BJ (cell line): ENCODE measurements at regions not wholly inside any gene's neighbourhood (a gene's known extent, or its start where the extent isn't known, plus 50 kb on each side); places are given as distances from the start of the nearest gene placed in this dataset.

Source experiments
- CTCF ChIA-PET: fragments of 350-600 bp; formaldehyde crosslinking; extraction: SDS; loops from one replicate; lab custom pipeline; 2021; ENCODE audit warnings: antibody characterized with exemption, inconsistent platforms; lab: Yijun Ruan, JAX
- POLR2A ChIA-PET: fragments of 300-600 bp; sonication (Branson Sonifier 250); formaldehyde crosslinking; extraction: SDS; loops from one replicate; lab custom pipeline; 2021; ENCODE audit warnings: antibody characterized with exemption; lab: Charles Lee
- DNase-seq: peaks from one replicate; pipeline ENCODE4 v3.0.0-alpha.2; 2011; ENCODE audit warnings: low read depth
- H3K27me3 ChIP-seq: 2 replicates; pipeline ENCODE4 v1.6.0; 2011; ENCODE audit warnings: low read length; ENCODE audit not compliant: control insufficient read depth, insufficient read depth
- H3K36me3 ChIP-seq: 2 replicates; pipeline ENCODE4 v1.5.1; 2011; ENCODE audit warnings: low read length; ENCODE audit not compliant: control insufficient read depth, insufficient read depth
- H3K4me3 ChIP-seq: 2 replicates; pipeline ENCODE4 v1.5.1; 2011; ENCODE audit warnings: low read depth, mild to moderate bottlenecking, control low read depth, low read length
- TF ChIP-seq, protein P1 (sequence below): IDR thresholded peaks from 2 replicates; pipeline ENCODE4 v1.5.1; 2011; ENCODE audit warnings: low read depth, mild to moderate bottlenecking, control low read depth, inconsistent platforms, low read length, moderate library complexity; ENCODE audit not compliant: insufficient read depth

DNA sequence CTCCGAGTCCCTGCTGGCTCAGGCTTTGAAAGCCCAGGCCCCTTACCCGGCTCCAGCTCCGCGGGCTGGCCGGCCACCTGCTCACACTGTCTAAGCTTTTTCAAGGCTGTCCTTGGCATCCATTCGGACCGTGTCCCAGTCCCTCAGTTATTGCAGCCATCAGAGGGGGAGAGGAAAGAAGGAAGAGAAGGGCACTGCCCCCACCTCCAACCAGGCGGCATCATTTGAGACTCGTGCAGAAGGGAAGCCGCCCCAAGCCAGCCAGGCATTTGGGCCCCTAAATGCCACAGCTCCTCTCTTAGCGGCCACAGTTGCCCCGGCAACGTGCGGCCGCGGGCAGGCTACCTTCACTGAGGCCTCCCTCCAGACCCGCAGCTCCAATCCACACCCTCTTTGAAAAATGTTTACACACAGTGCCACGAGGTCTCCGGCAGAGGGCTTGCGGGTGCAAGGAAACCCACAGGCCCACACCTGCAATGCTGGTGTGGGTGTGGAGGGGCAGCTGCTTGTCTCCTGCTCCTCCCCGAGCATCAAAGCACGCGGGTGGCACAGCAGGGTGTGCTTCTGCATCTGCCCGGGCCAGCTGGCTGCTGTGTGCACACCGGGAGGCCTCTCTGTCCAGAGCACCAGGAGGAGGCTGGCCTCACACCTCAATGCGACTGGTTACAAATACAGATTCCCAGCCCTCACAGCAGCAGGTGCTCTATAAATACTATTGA is 124.4 kb downstream of the CTTN start:
- no peak for DNase-seq
- no peaks in the 10 kb centered on the region for H3K36me3 ChIP-seq
- TF ChIP-seq, protein P1, sequence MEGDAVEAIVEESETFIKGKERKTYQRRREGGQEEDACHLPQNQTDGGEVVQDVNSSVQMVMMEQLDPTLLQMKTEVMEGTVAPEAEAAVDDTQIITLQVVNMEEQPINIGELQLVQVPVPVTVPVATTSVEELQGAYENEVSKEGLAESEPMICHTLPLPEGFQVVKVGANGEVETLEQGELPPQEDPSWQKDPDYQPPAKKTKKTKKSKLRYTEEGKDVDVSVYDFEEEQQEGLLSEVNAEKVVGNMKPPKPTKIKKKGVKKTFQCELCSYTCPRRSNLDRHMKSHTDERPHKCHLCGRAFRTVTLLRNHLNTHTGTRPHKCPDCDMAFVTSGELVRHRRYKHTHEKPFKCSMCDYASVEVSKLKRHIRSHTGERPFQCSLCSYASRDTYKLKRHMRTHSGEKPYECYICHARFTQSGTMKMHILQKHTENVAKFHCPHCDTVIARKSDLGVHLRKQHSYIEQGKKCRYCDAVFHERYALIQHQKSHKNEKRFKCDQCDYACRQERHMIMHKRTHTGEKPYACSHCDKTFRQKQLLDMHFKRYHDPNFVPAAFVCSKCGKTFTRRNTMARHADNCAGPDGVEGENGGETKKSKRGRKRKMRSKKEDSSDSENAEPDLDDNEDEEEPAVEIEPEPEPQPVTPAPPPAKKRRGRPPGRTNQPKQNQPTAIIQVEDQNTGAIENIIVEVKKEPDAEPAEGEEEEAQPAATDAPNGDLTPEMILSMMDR: no peak
- no peaks in the 10 kb centered on the region; the same call in 1 of the 2 replicates for H3K27me3 ChIP-seq
- H3K4me3 ChIP-seq: no peak overlapping the region
- POLR2A ChIA-PET: no interaction called here
- CTCF ChIA-PET: interaction anchor here (0.6 to 1.0 kb wide), 3 partner anchors 9 to 1236 kb away, joined by 3 to 4 read pairs (median 3); no protein-coding TSS in a partner anchor

DNA sequence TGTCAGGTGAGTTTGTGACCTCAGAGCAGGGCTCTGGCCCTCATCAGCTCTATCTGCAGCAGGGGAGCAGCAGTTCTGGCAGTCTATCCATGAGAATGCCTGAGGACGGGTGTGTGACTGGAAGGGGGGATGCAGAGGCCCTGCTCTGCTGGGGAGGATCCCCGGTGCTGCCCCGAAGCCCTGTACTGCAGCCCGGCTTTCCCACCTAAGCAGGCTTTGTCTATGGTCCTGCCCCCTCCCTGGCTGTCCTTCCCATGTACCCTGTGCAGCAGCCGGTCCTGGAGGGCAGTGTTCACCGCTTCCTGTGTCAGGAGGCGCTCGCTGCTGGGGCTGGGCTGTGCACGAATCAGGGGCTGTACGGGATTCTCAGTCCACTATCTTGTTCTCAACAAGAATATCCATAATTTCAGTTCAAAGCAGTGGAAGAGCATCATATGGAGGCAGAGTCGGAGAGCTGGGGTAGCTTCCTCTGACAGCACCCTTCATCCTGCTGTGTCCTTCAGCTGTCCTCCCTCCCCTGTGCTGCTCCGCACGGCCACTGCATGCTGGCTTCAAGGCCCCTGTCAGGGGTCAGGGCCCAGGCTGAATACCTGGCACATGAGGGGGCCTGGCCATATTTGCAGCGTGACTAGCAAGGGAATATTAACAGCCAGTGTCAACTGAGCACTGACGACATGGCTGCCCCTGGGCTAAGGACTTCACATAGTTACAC is 125.2 kb downstream of the CTTN start:
- ChIA-PET CTCF (interaction anchor here (0.6 to 1.0 kb wide), 2 partner anchors 8 to 1235 kb away, joined by 3 to 4 read pairs; no protein-coding TSS in a partner anchor), POLR2A (no interaction called here)
- Histone ChIP-seq H3K36me3 (no peaks in the 10 kb centered on the region), H3K4me3 (no peak overlapping the region), H3K27me3 (no peaks in the 10 kb centered on the region; the same call in 1 of the 2 replicates)
- TF ChIP-seq, protein P1: no peak
- no peak for DNase-seq

DNA sequence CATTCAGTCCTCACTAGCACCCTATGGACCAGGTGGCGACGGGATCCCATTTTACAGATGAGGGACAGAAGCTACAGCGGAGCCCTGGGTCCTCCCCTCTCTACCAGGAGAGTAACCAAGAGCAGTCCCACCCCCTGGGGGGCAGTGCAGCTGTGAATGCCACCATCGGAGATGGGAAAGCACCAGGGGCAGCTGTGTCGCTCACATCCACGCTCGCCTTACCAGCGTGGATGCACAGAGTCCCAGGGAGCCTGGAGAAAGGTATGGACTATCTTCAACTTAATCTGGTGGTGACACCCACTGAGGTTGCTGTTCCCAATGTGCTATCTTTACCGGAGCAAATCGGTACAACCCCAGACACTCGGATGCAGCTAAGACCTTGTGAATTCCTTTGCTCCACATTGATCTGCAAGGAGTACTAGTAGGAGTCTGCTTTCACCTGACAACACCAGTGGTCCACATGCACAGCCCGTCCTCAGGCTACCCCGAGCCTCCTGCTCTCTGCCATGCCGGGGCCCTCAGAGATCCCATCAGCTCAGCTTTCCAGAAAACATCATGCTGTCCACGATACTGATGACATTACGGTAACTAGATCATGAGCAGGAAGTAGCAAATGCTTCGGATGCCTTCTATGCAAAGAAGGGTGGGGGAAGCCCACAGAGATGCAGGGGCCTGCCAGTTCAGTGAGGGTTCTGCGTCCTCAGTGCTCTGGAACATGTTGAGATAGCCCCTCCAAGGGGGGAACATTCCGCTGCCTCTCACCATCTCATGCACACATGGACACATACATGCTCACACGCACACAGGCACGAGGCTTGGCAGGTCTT is 126.0 kb downstream of the CTTN start:
- POLR2A ChIA-PET: no interaction called here
- H3K36me3 ChIP-seq: no peaks in the 10 kb centered on the region
- H3K4me3 ChIP-seq: no peak overlapping the region
- CTCF ChIA-PET: no interaction called here
- TF ChIP-seq, protein P1: no peak
- no peak for DNase-seq
- H3K27me3 ChIP-seq: no peaks in the 10 kb centered on the region; the same call in 1 of the 2 replicates

DNA sequence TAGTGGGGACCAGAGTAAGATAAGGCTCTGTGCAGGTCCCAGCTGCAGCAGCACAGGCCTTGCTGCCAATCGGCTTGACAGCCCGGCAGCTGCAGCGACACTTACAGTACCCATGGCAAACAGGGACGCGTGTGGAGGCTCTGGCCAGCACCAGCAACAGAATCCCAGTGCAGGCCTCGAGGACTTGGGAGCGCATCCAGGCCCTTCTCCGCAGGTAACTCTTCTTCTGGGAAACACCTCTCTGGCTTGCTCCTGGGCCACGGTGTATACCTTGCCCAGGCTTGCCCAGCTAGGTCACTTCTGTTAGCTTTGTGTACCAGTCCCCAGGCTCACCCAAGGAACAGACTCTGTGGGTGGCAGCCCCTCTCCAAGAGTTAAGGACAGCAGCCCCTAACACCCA is 126.7 kb downstream of the CTTN start:
- CTCF ChIA-PET: no interaction called here
- no peak for DNase-seq

More for the DNA sequence above, 126.7 kb downstream of the CTTN start:
- H3K36me3 ChIP-seq: no peaks in the 10 kb centered on the region
- POLR2A ChIA-PET: no interaction called here
- no peak overlapping the region for H3K4me3 ChIP-seq
- TF ChIP-seq, protein P1: no peak
- no peaks in the 10 kb centered on the region; the same call in 1 of the 2 replicates for H3K27me3 ChIP-seq
